ENCODE measurements at regions not wholly inside any gene's neighbourhood (a gene's known extent, or its start where the extent isn't known, plus 50 kb on each side); places are given as distances from the start of the nearest gene placed in this dataset.

DNA sequence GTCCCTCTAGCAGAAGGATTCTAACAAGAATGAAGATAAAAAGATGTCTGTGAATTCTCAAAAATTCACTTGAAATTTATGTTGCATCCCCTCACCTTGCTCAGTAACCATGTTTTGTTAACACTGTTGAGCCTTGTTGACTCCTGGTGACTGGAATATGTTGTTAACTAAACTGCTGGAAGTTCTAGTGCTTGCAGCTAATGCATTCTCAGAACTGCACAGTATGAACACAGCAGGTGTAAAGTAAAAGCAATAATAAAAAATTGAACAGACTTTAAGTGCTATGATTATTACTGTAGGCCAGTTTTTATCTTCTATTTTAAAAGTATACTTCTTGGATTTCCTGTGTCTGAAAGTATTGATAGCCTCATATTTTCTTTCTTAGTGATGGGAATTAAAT, 388.7 kb upstream of the PTPRD start:
- TF ChIP-seq CEBPB (IDR thresholded peaks at IDR 0.05; ENCODE audit: low read depth, low read length) (no peak), RCOR1 (IDR thresholded peaks at IDR 0.05; ENCODE audit: insufficient replicate concordance, low read length) (no peak), MAFK (IDR thresholded peaks at IDR 0.05; ENCODE audit: low read depth, low read length) (no peak), MXI1 (IDR thresholded peaks at IDR 0.05; ENCODE audit: borderline replicate concordance, low read depth, low read length) (no peak), CHD1 (IDR thresholded peaks at IDR 0.05; ENCODE audit: low read depth, low read length) (no peak), FOS (IDR thresholded peaks at IDR 0.05; ENCODE audit: low read depth, low read length) (no peak), BHLHE40 (IDR thresholded peaks at IDR 0.05; ENCODE audit: low read depth, low read length) (no peak), SMC3 (IDR thresholded peaks at IDR 0.05; ENCODE audit: low read depth, low read length) (no peak), POLR2A (IDR thresholded peaks at IDR 0.05; ENCODE audit: low read depth, low read length) (no peak), RAD21 (IDR thresholded peaks at IDR 0.05; ENCODE audit: low read length) (no peak), MAZ (IDR thresholded peaks at IDR 0.05; ENCODE audit: borderline replicate concordance, low read depth, low read length) (no peak), RFX5 (IDR thresholded peaks at IDR 0.05; ENCODE audit: low read depth, low read length) (no peak), NFE2L2 (IDR thresholded peaks at IDR 0.05; ENCODE audit: low read depth, low read length) (no peak)
- TF ChIP-seq, protein P1, sequence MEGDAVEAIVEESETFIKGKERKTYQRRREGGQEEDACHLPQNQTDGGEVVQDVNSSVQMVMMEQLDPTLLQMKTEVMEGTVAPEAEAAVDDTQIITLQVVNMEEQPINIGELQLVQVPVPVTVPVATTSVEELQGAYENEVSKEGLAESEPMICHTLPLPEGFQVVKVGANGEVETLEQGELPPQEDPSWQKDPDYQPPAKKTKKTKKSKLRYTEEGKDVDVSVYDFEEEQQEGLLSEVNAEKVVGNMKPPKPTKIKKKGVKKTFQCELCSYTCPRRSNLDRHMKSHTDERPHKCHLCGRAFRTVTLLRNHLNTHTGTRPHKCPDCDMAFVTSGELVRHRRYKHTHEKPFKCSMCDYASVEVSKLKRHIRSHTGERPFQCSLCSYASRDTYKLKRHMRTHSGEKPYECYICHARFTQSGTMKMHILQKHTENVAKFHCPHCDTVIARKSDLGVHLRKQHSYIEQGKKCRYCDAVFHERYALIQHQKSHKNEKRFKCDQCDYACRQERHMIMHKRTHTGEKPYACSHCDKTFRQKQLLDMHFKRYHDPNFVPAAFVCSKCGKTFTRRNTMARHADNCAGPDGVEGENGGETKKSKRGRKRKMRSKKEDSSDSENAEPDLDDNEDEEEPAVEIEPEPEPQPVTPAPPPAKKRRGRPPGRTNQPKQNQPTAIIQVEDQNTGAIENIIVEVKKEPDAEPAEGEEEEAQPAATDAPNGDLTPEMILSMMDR (conservative IDR thresholded peaks at IDR 0.05; ENCODE audit: low read depth, low read length) = no peak
- TF ChIP-seq, protein P2, sequence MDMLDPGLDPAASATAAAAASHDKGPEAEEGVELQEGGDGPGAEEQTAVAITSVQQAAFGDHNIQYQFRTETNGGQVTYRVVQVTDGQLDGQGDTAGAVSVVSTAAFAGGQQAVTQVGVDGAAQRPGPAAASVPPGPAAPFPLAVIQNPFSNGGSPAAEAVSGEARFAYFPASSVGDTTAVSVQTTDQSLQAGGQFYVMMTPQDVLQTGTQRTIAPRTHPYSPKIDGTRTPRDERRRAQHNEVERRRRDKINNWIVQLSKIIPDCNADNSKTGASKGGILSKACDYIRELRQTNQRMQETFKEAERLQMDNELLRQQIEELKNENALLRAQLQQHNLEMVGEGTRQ (IDR thresholded peaks at IDR 0.05; ENCODE audit: low read depth, low read length) = no peak
- TF ChIP-seq, protein P3, sequence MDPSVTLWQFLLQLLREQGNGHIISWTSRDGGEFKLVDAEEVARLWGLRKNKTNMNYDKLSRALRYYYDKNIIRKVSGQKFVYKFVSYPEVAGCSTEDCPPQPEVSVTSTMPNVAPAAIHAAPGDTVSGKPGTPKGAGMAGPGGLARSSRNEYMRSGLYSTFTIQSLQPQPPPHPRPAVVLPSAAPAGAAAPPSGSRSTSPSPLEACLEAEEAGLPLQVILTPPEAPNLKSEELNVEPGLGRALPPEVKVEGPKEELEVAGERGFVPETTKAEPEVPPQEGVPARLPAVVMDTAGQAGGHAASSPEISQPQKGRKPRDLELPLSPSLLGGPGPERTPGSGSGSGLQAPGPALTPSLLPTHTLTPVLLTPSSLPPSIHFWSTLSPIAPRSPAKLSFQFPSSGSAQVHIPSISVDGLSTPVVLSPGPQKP (IDR thresholded peaks at IDR 0.05; ENCODE audit: borderline replicate concordance, low read depth, low read length) = no peak
- no peak overlapping the region for H2BK5ac ChIP-seq (ENCODE audit: low read depth, low read length, poor library complexity, severe bottlenecking)
- H2BK20ac ChIP-seq (ENCODE audit: low read depth, low read length) = no peak overlapping the region
- H3K9ac ChIP-seq (ENCODE audit: low read depth, low read length) = no peak overlapping the region
- H3K4ac ChIP-seq (ENCODE audit: low read depth, low read length) = no peak overlapping the region
- H2AK9ac ChIP-seq (replicated peaks; ENCODE audit: low read depth, low read length, poor library complexity) = no peak overlapping the region
- ChIA-PET POLR2A (ENCODE audit: unreplicated experiment) (no interaction called here), CTCF (no interaction called here)
- no peak overlapping the region for H3K14ac ChIP-seq (replicated peaks; ENCODE audit: low read depth, low read length)
- H3K9me1 ChIP-seq (ENCODE audit: insufficient read depth, low read length) = no peaks in the 10 kb centered on the region
- H3K27me3 ChIP-seq (ENCODE audit: control insufficient read depth, insufficient read depth, low read length) = no peaks in the 10 kb centered on the region
- intact Hi-C loops (cut with micrococcal nuclease) = no loop called here
- H3K79me1 ChIP-seq (ENCODE audit: low read depth in 1 of 2, low read length in 2 of 2) = no peaks in the 10 kb centered on the region
- no peak overlapping the region for H3K18ac ChIP-seq (ENCODE audit: low read depth, low read length)
- no peak overlapping the region for H3K23ac ChIP-seq (ENCODE audit: low read depth, low read length)
- H3K56ac ChIP-seq (ENCODE audit: extremely low read depth, insufficient read depth, low read length) = no peak overlapping the region
- no TSS peak for BruUV-seq (replicated peaks)
- H3K36me3 ChIP-seq (ENCODE audit: control insufficient read depth, insufficient read depth, low read length) = no peaks in the 10 kb centered on the region
- no peak overlapping the region for H4K91ac ChIP-seq (ENCODE audit: insufficient read depth, low read depth, low read length)
- no peak overlapping the region for H2AK5ac ChIP-seq (ENCODE audit: low read depth, low read length)
- no peak overlapping the region for H4K5ac ChIP-seq (ENCODE audit: low read depth, low read length)
- no peaks in the 10 kb centered on the region for H4K20me1 ChIP-seq (ENCODE audit: insufficient read depth, low read length)
- H2BK120ac ChIP-seq (ENCODE audit: low read depth, low read length) = no peak overlapping the region
- H3K9me3 ChIP-seq (ENCODE audit: control insufficient read depth, insufficient read depth, low read length) = no peaks in the 10 kb centered on the region
- no peak overlapping the region for H3K27ac ChIP-seq (ENCODE audit: insufficient read depth, low read length)
- no peaks in the 10 kb centered on the region for H3K4me1 ChIP-seq (ENCODE audit: control insufficient read depth, insufficient read depth, low read length)
- H3K4me3 ChIP-seq (ENCODE audit: insufficient read depth, low read depth, low read length) = no peak overlapping the region
- H2AFZ ChIP-seq (replicated peaks; ENCODE audit: low read length, poor library complexity) = no peak overlapping the region
- dilution Hi-C loops (cut with HindIII; ENCODE audit: low sequenced_read_pairs, unreplicated experiment) = no loop called here
- H2BK15ac ChIP-seq (ENCODE audit: low read depth, low read length) = no peak overlapping the region
- no peak overlapping the region for H4K8ac ChIP-seq (ENCODE audit: low read depth in 2 of 2, low read length in 2 of 2)
- no peak overlapping the region for H3K4me2 ChIP-seq (ENCODE audit: low read depth, low read length)
- ATAC-seq (ENCODE audit: low read depth) (no peak), DNase-seq (no peak)
- in situ Hi-C loops (cut with MboI; ENCODE audit: low sequenced_read_pairs) = no loop called here

Measured in IMR-90 (cell line).